K562 (cell line): ENCODE measurements at regions not wholly inside any gene's neighbourhood (a gene's known extent, or its start where the extent isn't known, plus 50 kb on each side); places are given as distances from the start of the nearest gene placed in this dataset.

Experiments used
- CHD2 ChIP-seq: IDR thresholded peaks from 2 replicates; pipeline ENCODE4 v1.6.1; 2011; ENCODE audit warnings: low read depth, low read length
- CTCFL ChIP-seq: IDR thresholded peaks from 2 replicates; pipeline ENCODE4 v1.6.1; 2011; ENCODE audit warnings: borderline replicate concordance, low read depth, mild to moderate bottlenecking, moderate library complexity, low read length; ENCODE audit not compliant: insufficient read depth, poor library complexity, severe bottlenecking
- ETS1 ChIP-seq: conservative IDR thresholded peaks from 2 replicates; pipeline ENCODE4 v1.6.1; 2011; ENCODE audit warnings: low read depth, mild to moderate bottlenecking, low read length; ENCODE audit not compliant: control insufficient read depth
- ETV5 ChIP-seq: sonication (generic); formaldehyde crosslinking; IDR thresholded peaks from 2 replicates; pipeline ENCODE4 v1.4.0; 2020; ENCODE audit warnings: low read depth, mild to moderate bottlenecking, missing genetic modification reagents
- HOXB6 ChIP-seq: fragments of 250-450 bp; sonication (Bioruptor Pico); IDR thresholded peaks from 2 replicates; pipeline ENCODE4 v1.5.1; 2022; ENCODE audit warnings: mild to moderate bottlenecking, borderline replicate concordance
- MEF2D ChIP-seq: conservative IDR thresholded peaks from 2 replicates; pipeline ENCODE4 v1.6.1; 2016; ENCODE audit warnings: low read depth, missing genetic modification characterization, missing compliant biosample characterization
- NFE2 ChIP-seq: IDR thresholded peaks from 2 replicates; pipeline ENCODE4 v1.6.1; 2014; ENCODE audit warnings: antibody characterized with exemption, low read depth
- NR0B1 ChIP-seq: fragments of 450-650 bp; IDR thresholded peaks from one replicate; pipeline ENCODE4 v1.6.1; 2018; ENCODE audit warnings: mild to moderate bottlenecking, moderate library complexity; ENCODE audit not compliant: partially characterized antibody
- SAFB2 ChIP-seq: fragments of 200-400 bp; formaldehyde crosslinking; IDR thresholded peaks from 2 replicates; pipeline ENCODE4 v1.6.1; 2018; ENCODE audit warnings: borderline replicate concordance, low read length, low read depth, moderate library complexity; ENCODE audit not compliant: severe bottlenecking
- SIN3B ChIP-seq: fragments of 450-650 bp; IDR thresholded peaks from 2 replicates; pipeline ENCODE4 v1.6.1; 2017; ENCODE audit warnings: low read depth, mild to moderate bottlenecking, moderate library complexity
- SMARCE1 ChIP-seq: fragments of 450-650 bp; IDR thresholded peaks from 2 replicates; pipeline ENCODE4 v1.7.1; 2016; ENCODE audit warnings: mild to moderate bottlenecking
- SRSF9 ChIP-seq: fragments of 200-400 bp; formaldehyde crosslinking; IDR thresholded peaks from 2 replicates; pipeline ENCODE4 v1.6.1; 2017; ENCODE audit warnings: low read depth, low read length, borderline replicate concordance
- ZBTB17 ChIP-seq: fragments of 450-650 bp; formaldehyde crosslinking; IDR thresholded peaks from 2 replicates; pipeline ENCODE4 v1.4.0; 2020; ENCODE audit warnings: mild to moderate bottlenecking
- ZBTB5 ChIP-seq: fragments of 450-650 bp; IDR thresholded peaks from 2 replicates; pipeline ENCODE4 v1.6.1; 2017; ENCODE audit warnings: antibody characterized with exemption
- ZFP1 ChIP-seq: fragments of 450-650 bp; formaldehyde crosslinking; IDR thresholded peaks from 2 replicates; pipeline ENCODE4 v1.4.0; 2020; ENCODE audit warnings: mild to moderate bottlenecking, mixed read lengths
- ZNF639 ChIP-seq, 2 experiments: fragments of 200-800 bp in 1 of 2; sonication (Bioruptor generic) in 1 of 2; sonication (generic) in 1 of 2; formaldehyde crosslinking in 1 of 2; IDR thresholded peaks in 1 of 2; conservative IDR thresholded peaks in 1 of 2; 2 replicates each; pipeline versions ENCODE4 v1.5.0 to v1.6.1; 2016 to 2020; ENCODE audit warnings: missing compliant biosample characterization in 1 of 2, missing genetic modification characterization in 1 of 2, missing genetic modification reagents in 1 of 2

GRCh38 chr9:94166976-94167346 lies 82.7 kb downstream of the PTPDC1 start (continued):
- TF ChIP-seq SRSF9, result no peak
- no peak for TF ChIP-seq ZBTB17 (CRISPR knock-in tag)
- no peak; the same call in 1 of the 2 replicates for TF ChIP-seq ETV5
- no peak for TF ChIP-seq SMARCE1
- TF ChIP-seq ETS1, result peak; percentile 62
- TF ChIP-seq NR0B1, result no peak
- no peak for TF ChIP-seq ZFP1
- TF ChIP-seq CTCFL, result no peak
- TF ChIP-seq CHD2, result no peak
- TF ChIP-seq HOXB6 (CRISPR knock-in tag), result no peak
- peak in 1 of 2 experiments; percentile 37; a peak in 1 of 4 replicates for TF ChIP-seq ZNF639 (CRISPR knock-in tag; conservative IDR thresholded peaks at IDR 0.05 in 1 of 2, IDR thresholded peaks at IDR 0.05 in 1 of 2)
- TF ChIP-seq ZBTB5, result no peak
- no peak for TF ChIP-seq SIN3B
- TF ChIP-seq MEF2D, result no peak
- no peak for TF ChIP-seq NFE2
- TF ChIP-seq SAFB2, result no peak
